NOMO-1 (cell line): ENCODE measurements at regions not wholly inside any gene's neighbourhood (a gene's known extent, or its start where the extent isn't known, plus 50 kb on each side); places are given as distances from the start of the nearest gene placed in this dataset.
"Not testable (repeated sequence)": the region's sequence is repeated elsewhere in the genome, so short reads cannot be mapped to it uniquely, and the experiment has no call there.

Experiments used
- DNase-seq, 2 experiments: peaks; one replicate each; lab custom pipeline; 2025; ENCODE audit not compliant: unreplicated experiment in 2 of 2; lab: John Stamatoyannopoulos, UW

GRCh38 chr9:106082621-106083020, 388.3 kb downstream of the TMEM38B start:
- no peak for DNase-seq

GRCh38 chr9:106084702-106085101, 390.4 kb downstream of the TMEM38B start:
- DNase-seq: no peak

- no peak for DNase-seq
Measured at GRCh38 chr9:106085479-106085878, 391.1 kb downstream of the TMEM38B start.

- DNase-seq: no peak
Measured at GRCh38 chr9:106092083-106092482, 397.7 kb downstream of the TMEM38B start.

- DNase-seq: no peak
Measured at GRCh38 chr9:106102821-106103220, 408.5 kb downstream of the TMEM38B start.

GRCh38 chr9:106104887-106105286, 410.5 kb downstream of the TMEM38B start:
- DNase-seq: no peak

GRCh38 chr9:106106396-106106795, 412.1 kb downstream of the TMEM38B start:
- DNase-seq: no peak

- no peak for DNase-seq
Measured at GRCh38 chr9:106107716-106108115, 413.4 kb downstream of the TMEM38B start.

GRCh38 chr9:106109706-106110105, 415.4 kb downstream of the TMEM38B start:
- not testable (repeated sequence) for DNase-seq

GRCh38 chr9:106110483-106110882, 416.1 kb downstream of the TMEM38B start:
- no peak for DNase-seq

GRCh38 chr9:106111039-106111730, 416.8 kb downstream of the TMEM38B start:
- DNase-seq: no peak

GRCh38 chr9:106112935-106113334, 418.6 kb downstream of the TMEM38B start:
- no peak for DNase-seq

GRCh38 chr9:106119176-106119575, 424.8 kb downstream of the TMEM38B start:
- DNase-seq: no peak

GRCh38 chr9:106120071-106120470, 425.7 kb downstream of the TMEM38B start:
- no peak for DNase-seq

- DNase-seq: no peak
Measured at GRCh38 chr9:106127776-106128175, 433.4 kb downstream of the TMEM38B start.

GRCh38 chr9:106130374-106130773, 436.0 kb downstream of the TMEM38B start:
- no peak for DNase-seq

- DNase-seq: no peak
Measured at GRCh38 chr9:106143781-106144180, 449.4 kb downstream of the TMEM38B start.

- DNase-seq: no peak
Measured at GRCh38 chr9:106146066-106146840, 451.9 kb downstream of the TMEM38B start.

GRCh38 chr9:106146886-106147285, 452.5 kb downstream of the TMEM38B start:
- DNase-seq: no peak

- no peak for DNase-seq
Measured at GRCh38 chr9:106149956-106150355, 455.6 kb downstream of the TMEM38B start.

GRCh38 chr9:106156465-106156864, 462.1 kb downstream of the TMEM38B start:
- no peak for DNase-seq

- no peak for DNase-seq
Measured at GRCh38 chr9:106172265-106172664, 477.9 kb downstream of the TMEM38B start.
